KG1 (cell line): ENCODE measurements at regions not wholly inside any gene's neighbourhood (a gene's known extent, or its start where the extent isn't known, plus 50 kb on each side); places are given as distances from the start of the nearest gene placed in this dataset.
"Not testable (repeated sequence)": the region's sequence is repeated elsewhere in the genome, so short reads cannot be mapped to it uniquely, and the experiment has no call there.

Experiments
- DNase-seq: peaks from one replicate; lab custom pipeline; 2025; lab: John Stamatoyannopoulos, UW

DNA sequence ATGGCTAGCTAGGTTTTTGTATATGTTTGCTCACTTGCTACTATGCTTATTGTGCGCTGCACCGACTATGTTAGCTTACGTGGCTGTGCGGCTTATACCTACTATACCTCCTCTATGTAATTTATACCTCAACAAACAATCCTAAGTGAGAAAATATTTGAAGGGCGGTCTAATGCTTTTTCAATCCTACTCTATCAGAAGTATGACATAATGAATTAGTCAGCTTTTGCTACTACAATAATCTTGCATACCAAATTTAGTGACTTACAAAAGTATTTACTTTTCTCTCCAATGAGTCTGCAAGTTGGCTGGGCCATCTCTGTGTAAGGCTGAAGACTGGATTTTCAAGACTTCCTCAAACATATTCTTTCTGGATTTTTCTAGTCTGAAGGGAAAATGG is 391.2 kb upstream of the NECTIN3 start:
- no peak for DNase-seq

DNA sequence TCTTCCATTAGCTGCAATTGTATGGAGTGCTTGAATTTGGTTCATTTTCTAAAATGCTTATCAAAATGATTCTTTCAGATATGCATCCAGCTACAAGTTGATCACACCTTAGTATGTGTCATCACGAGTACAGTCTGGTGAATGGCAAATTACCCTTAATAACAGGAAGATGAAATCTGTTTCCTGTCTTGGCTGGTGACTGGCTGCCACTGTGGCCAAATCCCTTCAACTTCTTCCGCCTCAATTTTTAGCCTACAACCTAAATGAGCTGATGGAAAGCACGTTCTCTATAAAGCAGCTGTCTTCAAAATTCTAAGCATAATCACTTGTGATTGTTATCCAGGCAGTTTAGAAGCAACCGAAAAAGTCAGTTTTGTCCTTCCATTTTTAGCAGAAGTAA is 387.1 kb upstream of the NECTIN3 start:
- DNase-seq = no peak

DNA sequence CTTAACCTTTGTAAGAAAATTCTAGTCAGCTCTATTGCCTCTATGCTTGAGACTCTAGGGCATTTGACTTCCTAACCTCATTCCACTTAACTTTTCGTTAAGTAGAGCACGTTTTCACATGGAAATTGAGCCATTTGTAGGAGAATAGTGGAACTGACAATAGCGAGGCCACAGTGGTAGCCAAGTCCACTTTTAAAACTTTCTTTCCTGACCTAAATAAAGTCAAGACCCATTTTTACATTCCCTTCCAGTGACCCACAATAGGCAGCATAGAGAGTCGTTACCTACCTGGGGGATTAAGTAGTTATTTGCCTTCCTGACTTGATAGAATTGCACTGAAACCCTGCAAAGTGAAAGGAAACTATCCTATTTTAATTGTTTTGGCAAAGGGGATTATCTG is 386.0 kb upstream of the NECTIN3 start:
- DNase-seq = no peak

DNA sequence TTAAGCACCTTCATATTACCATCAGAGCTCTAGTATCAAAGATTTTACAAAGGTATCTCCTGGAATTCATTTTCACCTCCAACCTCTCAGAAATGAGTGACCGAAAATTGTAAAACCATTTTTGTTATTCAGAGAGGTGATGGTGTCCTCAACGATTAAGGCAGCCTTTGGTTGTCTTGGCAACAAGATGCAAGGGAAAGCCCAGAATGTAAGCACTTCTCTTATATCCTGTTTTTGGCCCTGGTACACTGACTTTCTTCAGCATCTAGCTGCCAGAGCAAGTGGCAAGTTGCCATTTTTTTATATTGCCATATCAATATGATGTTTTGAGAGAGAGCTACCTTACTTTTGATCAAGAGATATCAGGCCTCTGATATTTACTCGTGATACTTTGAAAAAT is 384.9 kb upstream of the NECTIN3 start:
- DNase-seq = no peak

DNA sequence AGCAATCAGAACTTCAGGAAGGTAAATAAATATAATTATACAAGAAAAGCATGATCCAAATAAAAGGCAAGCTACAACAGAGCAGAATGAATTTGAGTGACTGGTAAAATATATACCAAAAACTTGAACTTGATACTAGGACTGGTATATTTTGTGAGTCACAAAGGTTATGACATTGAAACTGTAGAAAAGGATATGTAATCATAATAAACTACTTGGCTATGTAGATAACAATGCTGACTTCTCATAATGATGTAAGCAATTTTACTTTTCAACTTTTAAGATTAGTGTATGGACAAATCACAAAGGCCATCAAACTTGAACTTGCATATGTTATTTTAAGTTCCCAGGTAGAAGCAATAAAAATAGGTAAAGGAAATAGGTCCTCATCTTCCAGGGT is 384.5 kb upstream of the NECTIN3 start:
- DNase-seq = no peak

DNA sequence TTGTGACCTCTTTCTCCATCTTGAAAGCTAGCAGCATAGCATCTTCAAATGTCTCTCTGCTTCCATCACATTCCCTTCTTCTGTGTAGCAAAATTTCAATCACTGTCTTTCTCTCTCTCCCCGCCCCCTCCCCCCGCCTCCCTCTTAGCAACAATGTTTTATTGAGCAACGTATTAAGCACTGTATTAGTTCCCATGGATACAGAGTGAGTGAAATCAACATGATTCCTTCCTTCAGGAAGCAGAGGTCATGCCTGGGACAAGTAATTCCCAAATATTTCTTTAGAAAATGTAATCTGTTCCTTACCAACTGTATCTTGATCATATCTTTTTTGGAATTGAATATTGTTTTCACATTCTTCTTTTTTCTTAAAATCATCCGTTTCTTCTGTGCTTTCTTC is 373.7 kb upstream of the NECTIN3 start:
- DNase-seq = no peak

DNA sequence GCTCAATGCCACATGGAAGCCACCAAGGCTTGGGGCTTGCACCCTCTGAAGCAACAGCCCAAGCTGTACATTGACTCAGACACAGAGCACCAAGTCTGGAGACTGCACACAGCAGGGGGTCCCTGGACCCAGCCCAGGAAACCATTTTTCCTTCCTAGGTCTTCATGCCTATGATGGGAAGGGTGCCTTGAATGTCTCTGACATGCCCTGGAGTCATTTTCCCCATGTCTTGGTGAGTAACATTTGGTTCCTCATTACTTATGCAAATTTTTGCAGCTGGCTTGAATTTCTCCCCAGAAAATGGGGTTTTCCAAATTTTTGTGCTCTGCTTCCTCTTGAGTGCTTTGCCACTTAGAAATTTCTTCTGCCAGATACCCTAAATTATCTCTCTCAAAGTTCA is 367.3 kb upstream of the NECTIN3 start:
- not testable (repeated sequence) for DNase-seq

DNA sequence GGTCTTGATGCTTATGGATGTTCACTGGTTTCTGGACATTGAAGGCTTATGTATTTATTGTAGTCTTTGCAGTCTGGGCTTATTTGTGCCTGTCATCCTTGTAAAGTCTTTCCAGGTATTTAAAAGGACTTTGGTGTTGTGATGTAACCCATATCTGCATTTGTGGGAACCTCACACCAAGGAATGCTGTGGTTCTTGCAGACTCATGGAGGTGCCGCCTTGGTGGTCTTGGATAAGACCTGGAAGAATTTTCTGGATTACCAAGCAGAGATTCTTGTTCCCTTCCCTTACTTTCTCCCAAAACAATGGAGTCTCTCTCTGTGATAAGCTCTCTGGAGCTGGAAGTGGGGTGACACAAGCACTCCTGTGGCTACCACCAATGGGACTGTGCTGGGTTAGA is 363.5 kb upstream of the NECTIN3 start:
- no peak for DNase-seq

DNA sequence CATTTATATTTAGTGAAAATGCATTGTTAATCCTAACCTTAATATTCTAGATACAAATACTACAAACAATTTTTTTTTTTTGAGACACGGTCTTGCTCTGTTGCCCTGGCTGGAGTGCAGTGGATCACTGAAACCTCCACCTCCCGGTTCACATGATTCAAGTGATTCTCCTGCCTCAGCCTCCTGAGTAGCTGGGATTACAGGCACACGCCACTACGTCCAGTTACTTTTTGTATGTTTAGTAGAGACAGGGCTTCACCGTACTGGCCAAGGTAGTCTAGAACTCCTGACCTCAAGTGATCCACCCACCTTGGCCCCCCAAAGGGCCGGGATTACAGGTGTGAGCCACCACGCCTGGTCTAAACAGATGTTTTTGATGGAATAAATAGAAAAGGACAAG is 361.5 kb upstream of the NECTIN3 start:
- no peak for DNase-seq

DNA sequence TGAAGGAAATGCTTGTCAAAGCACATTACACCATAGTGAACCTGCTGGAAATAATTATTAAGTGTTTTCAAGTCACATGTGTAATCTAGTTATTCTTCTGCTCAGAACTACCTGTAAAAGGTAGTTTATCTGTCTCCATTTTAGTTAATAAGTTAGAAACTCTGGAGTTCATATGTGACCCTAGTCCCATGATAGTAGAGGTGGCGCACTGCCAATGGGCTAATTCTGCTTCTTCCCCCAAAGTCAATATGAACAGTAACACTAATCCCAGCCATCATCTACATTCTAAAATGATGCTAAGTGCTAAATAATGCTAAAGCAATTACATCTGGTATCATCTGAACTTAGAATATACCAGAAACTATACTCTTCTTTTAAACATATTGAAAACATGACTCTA is 361.0 kb upstream of the NECTIN3 start:
- no peak for DNase-seq

DNA sequence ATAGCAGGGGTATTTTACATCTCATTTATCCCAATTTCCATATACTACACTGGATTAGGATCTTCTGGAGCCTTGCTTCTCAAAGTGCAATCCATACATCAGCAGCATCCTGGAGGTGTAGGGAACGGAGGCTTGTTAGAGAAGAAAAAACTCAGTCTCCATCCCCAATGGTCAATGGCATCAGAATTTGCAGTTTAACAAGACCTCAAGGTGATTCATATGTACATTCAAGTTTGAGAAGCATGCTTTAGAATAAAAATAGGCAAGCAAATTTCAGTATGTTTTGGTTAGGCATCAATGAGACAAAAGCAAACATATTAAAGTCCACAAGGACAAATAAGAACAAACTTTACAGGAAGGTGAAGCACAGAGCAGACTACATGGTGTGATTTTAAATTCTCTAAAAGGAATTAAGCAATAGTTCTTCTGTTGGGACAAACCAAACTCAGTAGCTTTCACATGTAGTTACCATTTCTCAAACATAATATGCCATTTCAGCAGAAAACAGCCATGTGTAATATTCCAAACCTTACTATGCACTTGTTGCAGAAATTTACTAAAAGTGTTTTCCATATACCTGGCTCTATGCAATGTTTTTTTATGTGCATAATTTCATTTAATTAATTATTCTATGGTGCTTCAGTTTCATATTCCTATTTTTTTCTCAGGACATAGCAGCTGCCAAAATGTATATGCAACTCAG is 360.3 kb upstream of the NECTIN3 start:
- DNase-seq = no peak

DNA sequence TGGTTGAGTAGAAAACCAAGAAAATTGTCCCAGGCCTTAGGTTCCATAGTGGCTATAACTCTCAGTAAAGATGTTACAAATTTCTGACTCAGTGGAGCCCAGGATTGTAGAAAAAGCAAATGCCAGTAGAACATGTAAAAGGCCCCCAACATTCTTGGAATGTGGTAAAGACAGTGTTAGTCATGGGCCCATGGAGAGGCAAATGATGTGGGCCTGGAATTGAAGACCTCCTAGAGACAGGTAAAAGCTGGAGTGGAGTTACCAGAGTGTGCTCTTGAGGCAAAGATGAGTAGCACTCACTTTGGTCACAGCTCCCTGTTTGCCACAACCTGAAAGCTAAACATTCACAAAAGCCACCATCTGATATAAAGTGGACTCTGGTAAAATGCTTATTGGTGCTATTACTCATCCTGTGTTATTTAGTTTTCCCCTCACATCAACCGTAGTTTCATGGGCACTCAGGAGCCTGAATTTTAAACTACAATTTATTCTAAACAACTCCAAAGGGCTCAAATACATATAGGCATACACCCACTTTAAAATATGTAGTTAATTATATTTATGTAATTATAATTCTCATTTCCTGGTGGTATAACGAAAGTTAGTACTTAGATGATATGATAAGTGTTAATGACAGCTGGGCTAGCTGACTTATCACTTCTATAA is 359.6 kb upstream of the NECTIN3 start:
- DNase-seq = no peak

DNA sequence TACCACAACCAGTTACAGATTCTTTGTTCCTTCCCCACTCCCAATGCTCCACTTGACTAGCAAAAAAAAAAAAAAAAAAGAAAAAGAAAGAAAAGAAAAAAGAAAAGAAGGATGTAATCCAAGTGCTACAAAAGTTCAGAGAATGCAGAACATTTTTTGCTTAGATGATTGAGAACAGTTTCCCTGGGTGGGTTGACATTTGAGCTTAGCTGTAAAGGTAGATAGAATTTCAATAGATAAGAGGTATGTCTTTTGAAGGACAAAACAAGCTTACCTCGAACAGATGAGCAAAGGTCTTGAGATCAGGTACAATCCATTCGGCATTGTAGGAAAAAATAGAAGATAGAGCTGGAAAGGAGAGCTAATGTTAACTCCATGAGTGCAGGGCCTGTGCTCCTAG is 344.6 kb upstream of the NECTIN3 start:
- no peak for DNase-seq

DNA sequence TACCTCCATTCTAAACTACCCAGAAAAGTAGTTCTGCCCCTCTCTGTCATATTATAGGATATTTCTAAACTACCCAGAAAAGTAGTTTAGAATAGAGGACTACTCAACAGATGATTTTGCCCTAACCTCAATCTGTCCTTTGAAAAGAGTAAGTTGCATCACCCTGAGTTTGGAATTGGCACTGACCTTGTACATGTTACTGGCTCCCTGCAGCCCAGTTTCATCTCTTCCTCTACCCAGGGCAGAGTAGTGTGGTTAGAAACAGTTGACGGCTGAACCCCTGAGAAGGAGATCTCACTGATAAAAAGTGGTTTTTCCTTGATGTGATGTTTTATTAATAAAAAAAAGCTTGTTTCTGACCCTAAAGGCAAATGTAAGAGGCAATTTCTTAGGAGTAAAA is 340.5 kb upstream of the NECTIN3 start:
- no peak for DNase-seq

DNA sequence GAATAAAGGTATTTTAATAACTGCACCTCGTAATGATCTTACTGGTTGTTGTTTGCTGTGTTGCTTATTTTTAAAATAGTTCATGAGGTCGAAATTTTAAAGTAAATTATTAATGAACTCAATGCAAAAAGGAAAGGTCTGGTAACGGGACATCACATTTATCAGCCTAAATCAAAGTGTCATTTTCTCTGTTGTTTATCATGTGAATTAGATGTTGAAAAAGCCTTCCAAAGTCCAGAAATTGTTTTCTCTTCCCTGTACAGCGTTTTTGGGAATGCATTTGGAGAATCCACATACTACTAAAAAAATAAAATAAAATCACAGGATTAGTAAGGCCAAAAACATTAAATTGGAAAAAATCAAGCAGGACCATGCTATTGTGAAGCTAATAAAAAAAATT is 339.2 kb upstream of the NECTIN3 start:
- DNase-seq = no peak

DNA sequence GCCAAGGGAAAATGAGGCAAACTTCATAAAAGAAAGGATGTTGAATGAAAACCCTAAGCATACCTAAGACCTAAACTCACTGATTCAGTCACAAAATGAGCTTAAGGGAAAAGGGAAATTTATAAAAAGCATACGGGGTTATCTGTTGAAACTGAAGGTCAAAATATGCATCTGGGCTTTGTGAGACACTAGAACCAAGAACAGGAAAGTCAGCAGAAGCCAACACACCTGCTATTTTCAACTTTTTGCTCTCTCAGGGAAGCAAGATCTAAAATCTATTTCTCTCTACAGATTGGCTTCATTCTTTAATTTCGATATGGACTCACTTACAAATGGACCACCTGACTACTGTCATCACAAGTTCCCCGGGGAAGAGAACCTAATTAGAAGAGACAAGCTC is 338.6 kb upstream of the NECTIN3 start:
- no peak for DNase-seq

DNA sequence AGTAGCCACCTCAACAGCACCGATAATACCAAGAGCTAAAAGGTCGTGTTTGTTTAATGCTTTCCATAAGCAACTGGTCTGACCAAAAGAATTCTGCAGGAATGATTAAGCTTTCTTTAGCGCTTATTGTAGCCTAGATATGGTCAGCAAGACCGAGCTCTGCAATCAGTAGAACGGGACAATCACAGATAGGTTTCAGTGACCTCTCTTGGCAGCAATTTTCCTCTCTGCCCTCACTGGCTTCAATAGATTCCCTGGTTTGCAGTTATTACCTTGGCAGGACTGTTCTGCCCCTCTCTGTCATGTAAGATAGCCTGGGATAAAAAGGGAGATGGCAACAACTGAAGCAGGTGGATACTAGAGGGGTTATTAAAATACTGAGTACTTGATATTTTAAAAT is 337.1 kb upstream of the NECTIN3 start:
- DNase-seq = no peak

DNA sequence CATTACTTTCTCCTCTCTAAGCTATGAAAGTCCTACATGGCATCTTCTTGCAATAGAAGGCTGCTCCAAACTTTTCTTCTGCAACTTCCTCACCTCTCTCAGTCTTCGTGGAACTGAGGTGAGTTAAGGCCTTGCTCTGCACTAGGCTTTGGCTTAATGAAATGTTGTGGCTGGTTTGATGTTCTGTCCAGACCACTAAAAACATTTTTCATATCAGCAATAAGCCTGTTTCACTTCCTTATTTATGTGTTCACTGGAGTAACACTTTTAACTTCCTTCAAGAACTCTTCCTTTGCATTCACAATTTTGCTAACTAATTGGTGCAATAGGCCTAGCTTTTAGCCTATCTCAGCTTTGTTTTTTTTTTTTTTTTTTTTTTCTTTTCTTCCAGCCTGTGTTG is 335.3 kb upstream of the NECTIN3 start:
- peak; percentile 10 for DNase-seq

DNA sequence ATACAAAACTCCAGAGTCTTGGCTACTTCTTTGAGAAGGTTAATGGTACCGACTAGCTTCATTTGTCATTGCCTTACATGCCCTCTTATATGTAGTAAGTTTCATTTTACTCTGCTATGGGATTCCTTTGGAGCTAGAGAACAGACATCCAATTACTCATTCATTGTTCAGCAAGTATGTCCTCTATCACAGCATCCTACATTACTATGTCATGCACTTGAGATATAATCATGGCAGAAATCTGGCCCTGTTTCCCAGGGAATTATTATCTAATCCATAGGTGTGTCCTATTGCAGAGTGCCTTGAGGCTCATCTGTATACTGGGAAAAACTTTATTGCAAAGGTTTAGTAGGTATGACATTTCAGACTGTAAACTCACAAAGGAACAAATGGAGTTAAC is 333.1 kb upstream of the NECTIN3 start:
- no peak for DNase-seq

DNA sequence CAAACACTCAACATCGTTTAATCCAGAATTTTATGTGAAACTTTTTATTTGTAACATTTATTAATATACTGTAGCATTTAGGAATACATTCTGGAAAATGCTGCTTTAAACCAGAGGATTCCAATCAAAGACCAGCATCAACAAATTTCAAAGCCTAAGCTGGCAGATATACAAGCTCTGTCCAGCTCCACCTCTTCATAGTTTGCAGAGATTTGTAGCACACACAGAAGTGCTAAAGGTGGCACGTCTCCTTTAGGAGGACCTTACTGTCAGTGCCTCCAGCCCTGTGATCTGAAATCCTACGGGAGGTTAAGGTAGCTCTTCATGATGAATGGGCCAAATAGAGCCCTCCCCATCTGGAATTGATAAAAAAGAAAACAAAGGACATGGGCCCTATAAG is 329.7 kb upstream of the NECTIN3 start:
- DNase-seq = no peak

DNA sequence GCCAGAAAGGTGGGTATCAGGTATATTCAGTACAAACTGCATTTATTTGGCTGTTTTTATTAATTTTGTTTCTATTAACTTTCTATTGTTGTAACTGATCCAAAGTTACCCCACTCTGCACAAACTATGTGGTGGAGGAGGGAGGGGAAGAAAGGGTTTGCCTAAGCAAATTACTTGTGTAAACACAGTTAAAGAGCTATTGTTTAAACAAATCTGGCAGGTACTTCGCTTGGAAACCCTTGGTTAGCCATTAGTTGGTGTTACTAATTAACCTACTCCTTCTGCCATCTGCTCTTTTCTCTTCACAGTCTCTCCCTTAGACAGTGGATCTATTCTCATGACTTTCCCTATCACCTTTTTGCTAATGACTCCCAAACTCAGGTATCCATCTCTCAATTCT is 328.4 kb upstream of the NECTIN3 start:
- no peak for DNase-seq

DNA sequence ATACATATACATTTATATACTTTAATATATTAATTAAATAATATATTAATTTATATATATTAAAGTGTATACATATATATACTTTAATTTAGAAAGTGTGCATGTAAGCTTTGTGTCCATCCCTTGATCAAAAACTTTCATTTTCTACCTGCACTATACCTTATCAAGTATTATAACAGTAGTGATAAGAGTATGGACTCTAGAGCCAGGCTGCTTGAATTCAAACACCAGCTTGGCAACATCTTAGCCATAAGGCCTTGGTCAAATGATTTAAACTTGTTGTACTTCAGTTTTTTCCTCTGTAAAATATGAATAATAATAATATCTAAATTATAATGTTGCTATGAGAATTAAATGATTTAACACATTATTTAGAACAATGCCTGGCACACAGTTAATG is 327.6 kb upstream of the NECTIN3 start:
- DNase-seq = no peak

DNA sequence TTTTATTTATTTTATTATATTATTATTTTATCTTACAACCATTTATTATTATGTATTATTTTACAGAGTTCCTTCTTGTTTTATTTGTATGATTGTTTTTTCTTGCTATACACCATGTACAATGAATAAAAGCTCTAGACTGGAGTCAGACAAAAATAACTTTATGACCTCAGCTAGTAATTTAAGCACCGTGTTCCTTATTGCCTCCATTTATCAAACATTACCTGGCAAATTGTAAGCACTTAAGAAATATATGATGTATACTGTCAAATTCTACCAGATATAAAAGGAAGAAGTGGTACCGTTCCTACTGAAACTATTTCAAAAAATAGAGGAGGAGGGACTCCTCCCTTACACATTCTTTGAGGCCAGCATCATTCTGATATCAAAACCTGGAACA is 326.9 kb upstream of the NECTIN3 start:
- no peak for DNase-seq

DNA sequence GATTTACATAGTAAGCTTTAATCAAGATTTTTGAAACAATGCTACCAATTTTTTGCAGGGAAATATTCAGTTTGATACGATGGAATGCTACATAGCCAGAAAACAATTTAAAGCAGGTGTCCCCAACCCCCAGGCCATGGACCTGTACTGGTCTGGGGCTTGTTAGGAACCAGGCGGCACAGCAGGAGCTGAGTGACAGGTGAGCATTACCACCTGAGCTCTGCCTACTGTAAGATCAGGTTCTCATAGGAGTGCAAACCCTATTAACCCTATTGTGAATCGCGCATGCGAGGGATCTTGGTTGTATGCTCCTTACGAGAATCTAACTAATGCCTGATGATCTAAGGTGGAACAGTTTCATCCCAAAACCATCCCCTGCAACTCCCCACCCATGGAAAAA is 322.6 kb upstream of the NECTIN3 start:
- DNase-seq = no peak
